K562 (cell line): ENCODE measurements at regions not wholly inside any gene's neighbourhood (a gene's known extent, or its start where the extent isn't known, plus 50 kb on each side); places are given as distances from the start of the nearest gene placed in this dataset.

Experiments
- ATAC-seq: fragments of 200-7000 bp; cut with Tn5 transposase; 3 replicates; pipeline ENCODE4 v1.9.1; 2020; ENCODE audit warnings: moderate library complexity
- BruUV-seq: library from RNA; stranded (reverse); fragments of 400-500 nt; replicated peaks from 2 replicates; lab custom pipeline; 2021; lab: Mats Ljungman, UMichigan
- CTCF ChIA-PET: fragments of 300-600 bp; formaldehyde crosslinking; extraction: SDS; loops from one replicate; lab custom pipeline; 2021; ENCODE audit warnings: low intra/inter-chr PET ratio; lab: Yijun Ruan, JAX
- POLR2A ChIA-PET: fragments of 300-600, 350-650 bp; sonication (Branson Sonifier 250); formaldehyde crosslinking; extraction: SDS; loops from one replicate; lab custom pipeline; 2021; ENCODE audit warnings: antibody characterized with exemption, inconsistent platforms; lab: Yijun Ruan, JAX
- DNase-seq, 4 experiments: peaks; one replicate each; pipeline versions ENCODE4 v3.0.0 to v3.0.0-alpha.2; 2011 to 2018; ENCODE audit warnings: low spot score in 3 of 4, mixed read lengths in 3 of 4; ENCODE audit errors: extremely low read depth in 1 of 4
- FAIRE-seq: peaks from 2 replicates; lab custom pipeline; 2011; peaks lifted over from hg19 to GRCh38; lab: Jason Lieb, UNC
- H2AFZ ChIP-seq: 2 replicates; pipeline ENCODE4 v1.6.0; 2011; ENCODE audit warnings: low read depth, low read length, control low read depth, inconsistent platforms
- H3K27ac ChIP-seq: fragments of 200-600 bp; 3 replicates; pipeline ENCODE4 v1.8.0; 2011; ENCODE audit warnings: low read depth, mild to moderate bottlenecking, control low read depth, inconsistent platforms, low read length, moderate library complexity, mixed read lengths; ENCODE audit errors: extremely low read depth
- H3K27me3 ChIP-seq, 2 experiments: fragments of 300-600 bp in 1 of 2; 2 replicates in 1 of 2; 3 replicates in 1 of 2; pipeline versions ENCODE4 v1.6.0 to v1.8.0; 2011; ENCODE audit warnings: inconsistent platforms in 2 of 2, low read length in 2 of 2, mild to moderate bottlenecking in 1 of 2, mixed read lengths in 1 of 2, moderate library complexity in 1 of 2; ENCODE audit not compliant: control insufficient read depth in 2 of 2, insufficient read depth in 2 of 2
- H3K36me3 ChIP-seq: fragments of 300-600 bp; 3 replicates; pipeline ENCODE4 v1.8.0; 2011; ENCODE audit warnings: mild to moderate bottlenecking, low read length, inconsistent platforms; ENCODE audit not compliant: control insufficient read depth, insufficient read depth
- H3K4me1 ChIP-seq, 2 experiments: fragments of 200-600 bp in 1 of 2; replicated peaks in 1 of 2; 2 replicates in 1 of 2; 3 replicates in 1 of 2; pipeline versions ENCODE4 v1.5.1 to v1.8.0; 2011; ENCODE audit warnings: inconsistent platforms in 2 of 2, low read length in 2 of 2, mild to moderate bottlenecking in 1 of 2, mixed read lengths in 1 of 2, moderate library complexity in 1 of 2; ENCODE audit not compliant: control insufficient read depth in 2 of 2, insufficient read depth in 2 of 2
- H3K4me2 ChIP-seq: 2 replicates; pipeline ENCODE4 v1.6.1; 2011; ENCODE audit warnings: low read length, control low read depth, inconsistent platforms, mixed read lengths; ENCODE audit not compliant: insufficient read depth
- H3K4me3 ChIP-seq: fragments of 200-600 bp; sonication (generic), shearing (Covaris generic); 2 replicates; pipeline ENCODE4 v1.5.1; 2016; ENCODE audit warnings: control low read depth, inconsistent platforms
- H3K79me2 ChIP-seq: fragments of 200-600 bp; 3 replicates; pipeline ENCODE4 v1.8.0; 2011; ENCODE audit warnings: low read length, inconsistent platforms; ENCODE audit not compliant: control insufficient read depth, insufficient read depth
- H3K9ac ChIP-seq, 2 experiments: 2 replicates each; pipeline versions ENCODE4 v1.6.0 to v1.6.1; 2011; ENCODE audit warnings: low read depth in 2 of 2, low read length in 2 of 2, control low read depth in 1 of 2, inconsistent platforms in 1 of 2, mild to moderate bottlenecking in 1 of 2, mixed read lengths in 1 of 2; ENCODE audit not compliant: insufficient read depth in 1 of 2
- H3K9me1 ChIP-seq: one replicate; pipeline ENCODE4 v1.6.0; 2011; ENCODE audit warnings: inconsistent platforms, mild to moderate bottlenecking, low read length, moderate library complexity; ENCODE audit not compliant: control insufficient read depth, insufficient read depth
- H3K9me3 ChIP-seq: replicated peaks from 2 replicates; pipeline ENCODE4 v1.5.1; 2011; ENCODE audit warnings: low read depth, low read length, inconsistent platforms; ENCODE audit not compliant: control insufficient read depth, insufficient read depth
- H4K20me1 ChIP-seq: replicated peaks from 2 replicates; pipeline ENCODE4 v1.6.1; 2011; ENCODE audit warnings: low read length, inconsistent platforms, mixed read lengths; ENCODE audit not compliant: control insufficient read depth, insufficient read depth
- HNRNPK ChIP-seq: fragments of 200-400 bp; formaldehyde crosslinking; IDR thresholded peaks from one replicate; pipeline ENCODE4 v1.6.1; 2018; ENCODE audit warnings: mild to moderate bottlenecking, low read depth, low read length; ENCODE audit not compliant: poor library complexity, severe bottlenecking
- MAZ ChIP-seq, 2 experiments: fragments of 450-650 bp in 1 of 2; sonication (generic) in 1 of 2; formaldehyde crosslinking; IDR thresholded peaks in 1 of 2; conservative IDR thresholded peaks in 1 of 2; 2 replicates each; pipeline versions ENCODE4 v1.4.0 to v1.5.0; 2020; ENCODE audit warnings: mild to moderate bottlenecking in 1 of 2, missing genetic modification reagents in 1 of 2
- NCOA1 ChIP-seq: fragments of 450-650 bp; IDR thresholded peaks from 2 replicates; pipeline ENCODE4 v1.6.1; 2016; ENCODE audit warnings: low read depth
- NCOA2 ChIP-seq, 2 experiments: fragments of 450-650 bp; IDR thresholded peaks; 2 replicates each; pipeline ENCODE4 v1.6.1; 2018; ENCODE audit warnings: mild to moderate bottlenecking in 2 of 2, moderate library complexity in 1 of 2; ENCODE audit not compliant: partially characterized antibody in 2 of 2
- PCBP2 ChIP-seq: fragments of 200-400 bp; formaldehyde crosslinking; IDR thresholded peaks from 2 replicates; pipeline ENCODE4 v1.6.1; 2018; ENCODE audit warnings: low read length, low read depth, mild to moderate bottlenecking, moderate library complexity; ENCODE audit not compliant: poor library complexity, severe bottlenecking
- RBM15 ChIP-seq: fragments of 200-400 bp; formaldehyde crosslinking; IDR thresholded peaks from 2 replicates; pipeline ENCODE4 v1.6.1; 2018; ENCODE audit warnings: mild to moderate bottlenecking, low read length, moderate library complexity; ENCODE audit not compliant: insufficient read depth
- RBM17 ChIP-seq: fragments of 200-400 bp; formaldehyde crosslinking; IDR thresholded peaks from 2 replicates; pipeline ENCODE4 v1.6.1; 2017; ENCODE audit warnings: low read depth, mild to moderate bottlenecking, low read length, borderline replicate concordance
- ZNF134 ChIP-seq: fragments of 250-450 bp; sonication (Bioruptor Pico); conservative IDR thresholded peaks from 2 replicates; pipeline ENCODE4 v1.4.0; 2020
- WGBS: fragments of 100-300 bp; shearing (Covaris generic); methylation state at CpG from one replicate; pipeline ENCODE4 v1.1.6; 2016; ENCODE audit warnings: low coverage, mixed read lengths; ENCODE audit not compliant: insufficient coverage; ENCODE audit errors: missing lambda C conversion rate; 5-methylcytosine and 5-hydroxymethylcytosine counted together
- in situ Hi-C: fragments of 300-500 bp; cut with MboI; formaldehyde crosslinking; loops from 4 replicates; pipeline ENCODE4 v1.15.0; 2018; ENCODE audit warnings: inconsistent platforms, mixed read lengths
- intact Hi-C: fragments of 100-400 bp; cut with micrococcal nuclease; formaldehyde crosslinking; loops from 2 replicates; pipeline ENCODE4 v1.14.2; 2022

DNA sequence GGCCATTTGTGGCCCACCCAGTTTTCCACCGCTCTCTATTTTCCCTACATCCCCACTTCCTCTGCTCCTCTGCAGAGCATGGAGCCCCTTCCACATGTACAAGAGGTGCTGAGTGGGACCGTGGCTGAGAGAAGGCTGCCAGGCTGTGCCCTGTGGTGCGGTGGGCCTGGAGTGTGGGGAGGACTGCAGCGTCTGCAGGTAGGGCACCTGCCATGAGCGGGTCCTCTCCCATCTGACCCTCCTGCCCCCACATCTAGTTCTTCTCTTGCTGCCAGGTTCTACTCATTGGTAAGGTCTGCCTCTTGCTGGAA, 145.6 kb upstream of the FAM20C start (continued):
- TF ChIP-seq NCOA1 (no peak), RBM17 (no peak), RBM15 (no peak), NCOA2 (IDR thresholded peaks at IDR 0.05; ENCODE audit: partially characterized antibody in 2 of 2) (no peak), MAZ (CRISPR knock-in tag; conservative IDR thresholded peaks at IDR 0.05 in 1 of 2, IDR thresholded peaks at IDR 0.05 in 1 of 2) (no peak), HNRNPK (no peak)

DNA sequence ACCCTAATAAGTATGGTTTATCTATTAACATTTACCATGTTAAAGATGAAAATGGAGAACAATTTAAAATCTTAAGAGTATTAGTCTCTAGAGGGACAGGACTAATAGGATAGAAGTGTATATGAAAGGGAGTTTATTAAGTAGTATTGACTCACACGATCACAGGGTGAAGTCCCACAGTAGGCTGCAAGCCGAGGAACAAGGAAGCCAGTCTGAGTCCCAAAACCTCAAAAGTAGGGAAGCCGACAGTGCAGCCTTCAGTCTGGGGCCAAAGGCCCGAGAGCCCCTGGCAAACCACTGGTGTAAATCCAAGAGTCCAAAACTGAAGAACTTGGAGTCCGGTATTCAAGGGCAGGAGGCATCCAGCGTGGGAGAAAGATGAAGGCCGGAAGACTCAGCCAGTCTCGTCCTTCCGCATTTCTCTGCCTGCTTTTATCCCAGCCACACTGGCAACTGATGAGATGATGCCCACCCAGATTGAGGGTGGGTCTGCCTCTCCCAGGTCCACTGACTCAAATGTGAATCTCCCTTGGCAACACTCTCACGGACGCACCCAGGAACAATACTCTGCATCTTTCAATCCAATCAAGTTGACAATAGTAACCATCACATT, 140.8 kb upstream of the FAM20C start:
- Histone ChIP-seq H3K4me1 (no peaks in the 10 kb centered on the region), H3K9me1 (no peaks in the 10 kb centered on the region), H3K27ac (no peak overlapping the region), H3K9ac (no peak overlapping the region), H4K20me1 (no peaks in the 10 kb centered on the region), H3K27me3 (peaks cover 44 to 48% of the 10 kb centered on the region in 2 experiments), H2AFZ (no peak overlapping the region), H3K4me3 (no peak overlapping the region), H3K36me3 (no peaks in the 10 kb centered on the region), H3K4me2 (no peak overlapping the region), H3K9me3 (no peaks in the 10 kb centered on the region), H3K79me2 (no peaks in the 10 kb centered on the region)
- WGBS, result under 1% methylated on average over 11 of the region's 11 CpGs
- DNase-seq (no peak), FAIRE-seq (no peak), ATAC-seq (no peak)
- POLR2A ChIA-PET, result interaction anchor here (1.6 kb wide), 1 partner anchor 11 kb away, joined by 4 read pairs; no protein-coding TSS in a partner anchor
- no TSS peak for BruUV-seq
- in situ Hi-C loops (no loop called here), intact Hi-C loops (no loop called here)
- TF ChIP-seq PCBP2 (no peak), ZNF134 (CRISPR knock-in tag) (peak; percentile 62; the same call in 1 of the 2 replicates)
- CTCF ChIA-PET, result no interaction called here
